Inflammatory macrophage treated with lipopolysaccharide for 1 hour (primary cell): ENCODE measurements at regions not wholly inside any gene's neighbourhood (a gene's known extent, or its start where the extent isn't known, plus 50 kb on each side); places are given as distances from the start of the nearest gene placed in this dataset.

Experiments used
- DNase-seq, 2 donors: peaks; one replicate each; pipeline ENCODE4 v3.0.0-alpha.2; 2020 to 2022

- DNase-seq = no peak
Measured at GRCh38 chr4:149931431-149931830, 115.8 kb upstream of the IQCM start.

- DNase-seq = no peak
Measured at GRCh38 chr4:149932188-149932587, 116.5 kb upstream of the IQCM start.

GRCh38 chr4:149933120-149933519, 117.5 kb upstream of the IQCM start:
- no peak for DNase-seq

DNA sequence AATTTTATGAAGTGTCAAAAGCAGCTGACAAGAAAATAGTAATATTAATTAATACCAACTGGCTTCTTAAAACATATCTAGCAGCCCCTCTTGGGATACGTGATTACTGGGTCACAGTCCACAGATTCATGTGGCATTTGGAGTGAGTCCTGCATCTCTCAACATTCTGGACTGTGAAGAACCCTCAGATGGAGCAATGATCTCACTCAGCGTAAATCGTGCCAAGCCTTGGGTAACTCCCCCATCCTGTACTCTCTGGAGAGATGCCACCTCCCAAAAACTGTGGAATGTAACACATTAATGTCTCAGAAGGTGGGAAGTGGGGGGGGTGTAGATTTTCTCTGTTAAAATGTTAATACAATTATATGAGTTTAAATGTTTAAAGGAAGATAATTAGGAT, 118.2 kb upstream of the IQCM start:
- DNase-seq = no peak

DNA sequence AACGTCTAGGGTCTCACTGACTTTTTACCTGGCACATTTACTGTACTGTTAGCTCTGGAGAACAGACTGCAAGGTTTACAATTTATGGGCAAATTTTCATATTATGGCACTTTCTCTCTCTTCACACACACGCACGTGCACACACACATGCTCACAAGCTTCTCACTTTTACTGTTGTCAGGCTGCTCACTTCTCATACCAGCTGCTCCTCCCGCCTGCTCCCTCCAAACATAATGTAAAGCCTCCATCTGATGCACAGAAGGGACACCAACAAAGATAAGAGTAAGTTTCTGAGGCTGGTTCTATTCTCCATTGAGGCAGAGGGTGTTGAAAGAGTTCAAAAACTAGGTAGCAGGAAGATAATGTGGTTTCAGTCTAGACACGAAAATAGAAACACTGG, 128.9 kb upstream of the DCLK2 start:
- no peak for DNase-seq

- no peak for DNase-seq
Measured at GRCh38 chr4:149951152-149951900, 126.9 kb upstream of the DCLK2 start.

- no peak for DNase-seq
Measured at GRCh38 chr4:149952101-149952500, 126.1 kb upstream of the DCLK2 start.

GRCh38 chr4:149952716-149953115, 125.5 kb upstream of the DCLK2 start:
- no peak for DNase-seq

DNA sequence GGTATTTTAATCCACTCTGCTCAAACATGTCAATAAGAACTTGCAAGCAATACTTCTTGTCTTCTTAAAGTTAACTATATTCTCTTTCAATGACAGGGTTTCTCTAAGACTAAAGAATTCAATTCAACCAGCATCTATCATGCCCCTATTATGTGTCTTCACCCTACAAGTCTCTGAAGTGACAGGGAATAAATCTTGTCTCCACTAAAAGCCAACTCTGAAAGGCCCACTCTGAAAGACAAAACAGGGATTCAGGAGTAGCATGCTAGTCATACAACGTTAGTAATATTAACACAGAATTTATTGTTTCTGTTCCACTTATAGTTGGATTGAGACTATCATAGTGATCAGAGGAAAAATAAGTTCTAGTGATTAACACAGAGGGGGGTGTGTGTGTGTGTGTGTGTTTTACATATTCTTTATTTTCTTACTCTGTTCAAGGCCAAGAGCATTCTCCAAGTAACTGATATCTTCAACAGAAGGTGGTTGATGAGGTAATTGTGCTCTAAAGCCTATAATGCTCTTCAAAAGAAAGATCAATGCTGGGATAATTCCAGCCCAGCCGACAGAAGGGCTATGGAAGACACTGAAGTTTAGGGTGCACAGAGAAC, 122.4 kb upstream of the DCLK2 start:
- no peak for DNase-seq

GRCh38 chr4:149956678-149957077, 121.6 kb upstream of the DCLK2 start:
- DNase-seq = no peak

GRCh38 chr4:149961876-149962597, 116.2 kb upstream of the DCLK2 start:
- DNase-seq = peak; percentile 16 to 20

DNA sequence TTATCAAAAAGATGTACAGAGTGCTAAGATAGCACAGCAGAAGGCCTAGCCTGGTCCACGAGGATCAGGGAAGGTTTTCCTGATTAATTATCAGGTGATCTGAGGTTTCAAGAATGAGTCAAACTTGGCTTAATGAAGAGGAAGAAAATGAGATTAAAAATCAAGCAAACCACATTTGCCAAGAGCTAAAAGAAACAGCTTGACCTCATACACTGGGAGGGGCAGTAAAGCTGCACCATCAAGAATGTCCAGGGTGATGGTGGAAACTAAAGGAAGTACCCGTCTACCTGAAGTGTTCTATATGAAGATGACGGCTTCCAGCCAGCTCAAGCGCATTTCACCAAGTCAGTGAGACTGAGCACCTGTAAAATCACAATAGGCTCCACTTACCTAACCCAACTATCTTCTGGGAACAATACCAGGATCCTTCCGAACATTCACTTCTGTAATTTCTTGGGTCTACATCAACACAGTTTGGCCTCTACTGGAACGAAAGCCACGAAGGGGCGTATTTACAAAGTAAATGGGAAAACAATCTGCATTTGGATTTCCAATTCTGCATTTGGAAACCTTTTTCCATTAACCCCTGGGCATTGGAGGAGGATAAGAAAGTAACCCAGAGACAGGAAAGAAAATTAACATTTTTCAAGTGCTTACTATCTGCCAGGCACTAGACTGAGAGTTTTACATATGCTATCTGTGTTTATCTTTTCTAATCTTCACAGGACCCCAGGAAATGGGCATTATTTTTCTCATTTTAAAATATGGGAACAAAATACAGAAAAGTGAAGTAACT, 114.0 kb upstream of the DCLK2 start:
- DNase-seq = peak in 1 of 2 donors; percentile 3

DNA sequence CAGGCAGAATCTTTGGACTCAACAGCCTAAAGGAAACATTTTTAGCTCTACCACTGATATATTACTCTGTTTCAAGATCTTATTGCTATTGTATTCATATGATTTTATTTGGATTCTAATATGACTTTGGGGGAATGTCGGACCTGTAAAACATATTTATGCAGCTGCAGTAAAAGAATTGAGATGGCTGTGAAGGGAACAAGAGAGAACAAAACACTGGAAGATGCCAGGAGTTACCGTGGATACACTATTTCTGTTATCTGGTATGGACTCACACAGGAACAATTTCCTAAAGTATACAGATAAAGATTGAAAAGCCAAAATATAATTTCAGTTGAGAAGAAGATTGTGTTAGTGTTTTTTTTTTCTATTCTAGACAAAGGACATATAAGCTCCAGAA, 113.0 kb upstream of the DCLK2 start:
- DNase-seq = no peak

- no peak for DNase-seq
Measured at GRCh38 chr4:149972407-149972806, 105.8 kb upstream of the DCLK2 start.

DNA sequence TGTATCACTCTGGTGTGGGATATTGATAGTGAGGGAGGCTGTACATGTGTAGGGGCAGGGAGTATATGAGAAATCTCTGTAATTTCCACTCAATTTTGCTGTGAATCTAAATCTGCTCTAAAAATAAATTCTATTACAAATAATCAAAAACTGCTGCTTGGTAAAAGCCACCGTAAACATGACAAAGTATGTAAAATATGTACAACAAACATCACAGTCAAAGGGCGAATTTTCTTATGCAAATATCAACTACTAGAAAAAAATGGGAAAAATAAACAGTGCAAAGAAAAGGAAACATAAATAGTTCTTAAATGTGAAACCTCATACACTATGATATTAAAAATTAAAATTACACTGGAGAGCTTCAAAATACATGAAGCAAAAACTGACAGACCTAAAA, 105.1 kb upstream of the DCLK2 start:
- no peak for DNase-seq

GRCh38 chr4:149975172-149975571, 103.1 kb upstream of the DCLK2 start:
- no peak for DNase-seq

DNA sequence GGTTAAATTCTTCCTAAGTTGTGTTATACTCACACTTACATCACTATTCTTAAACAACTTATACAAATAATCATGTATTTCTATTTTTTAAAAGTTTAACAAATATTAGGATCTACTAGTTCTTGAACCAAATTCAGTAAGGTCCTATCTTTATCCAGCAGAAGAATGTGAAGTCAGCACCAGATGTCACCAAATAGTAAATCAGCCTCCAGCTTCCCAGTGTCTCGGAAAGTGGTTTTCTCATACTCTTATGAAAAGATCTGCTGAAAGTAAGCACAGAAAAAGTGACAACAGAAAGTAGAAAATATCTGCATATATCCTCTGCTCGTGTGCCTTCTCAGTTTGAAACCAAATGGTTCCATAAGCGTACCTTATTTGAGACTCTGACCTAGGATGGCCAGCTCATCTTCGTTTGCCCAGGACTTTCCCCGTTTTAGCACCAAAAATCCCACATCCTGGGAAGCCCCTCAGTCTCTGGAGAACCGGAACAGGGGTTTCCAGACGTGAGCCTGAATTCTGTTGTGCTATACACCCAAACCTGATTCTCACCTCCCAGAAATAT, 98.0 kb upstream of the DCLK2 start:
- DNase-seq = no peak

- peak; percentile 11 to 66 for DNase-seq
Measured at GRCh38 chr4:149980941-149981340, 97.3 kb upstream of the DCLK2 start.

DNA sequence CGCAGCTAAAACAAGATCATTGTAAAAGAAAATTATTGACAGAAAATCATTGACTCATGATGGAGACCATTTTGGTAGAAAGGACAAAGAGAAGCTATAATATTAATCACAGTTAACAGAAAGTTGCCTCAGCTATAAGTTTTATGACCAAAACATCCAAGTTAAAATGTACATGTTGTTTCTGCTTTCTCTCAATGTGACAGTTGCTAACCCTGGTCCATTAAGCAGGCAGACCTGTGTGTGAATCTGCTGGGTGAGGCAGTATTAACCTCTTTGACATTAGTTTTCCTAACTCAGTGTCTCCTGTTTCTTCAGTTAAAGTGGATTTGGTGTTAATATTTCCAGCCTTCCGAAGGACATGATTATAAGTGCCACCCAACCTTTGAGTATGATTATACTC, 94.8 kb upstream of the DCLK2 start:
- DNase-seq = no peak

DNA sequence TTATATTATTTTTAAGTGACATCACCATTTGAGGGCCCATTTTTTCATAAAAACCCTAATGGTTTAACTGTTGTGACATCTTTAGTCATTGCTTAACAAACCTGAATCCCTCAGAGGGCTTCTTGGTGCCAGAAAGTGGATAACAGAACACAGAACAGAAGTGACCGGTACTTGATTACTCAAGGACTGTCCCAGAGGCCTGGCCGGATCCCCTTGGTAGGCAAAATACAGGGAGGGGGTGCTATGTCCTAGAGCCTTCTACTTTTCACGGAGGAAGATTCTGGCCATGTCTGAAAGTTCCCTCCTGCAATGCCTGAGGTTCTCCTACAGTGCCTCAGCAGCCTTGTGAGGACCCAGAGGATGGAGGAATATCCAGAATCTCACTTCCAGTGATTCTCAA, 94.3 kb upstream of the DCLK2 start:
- no peak for DNase-seq

DNA sequence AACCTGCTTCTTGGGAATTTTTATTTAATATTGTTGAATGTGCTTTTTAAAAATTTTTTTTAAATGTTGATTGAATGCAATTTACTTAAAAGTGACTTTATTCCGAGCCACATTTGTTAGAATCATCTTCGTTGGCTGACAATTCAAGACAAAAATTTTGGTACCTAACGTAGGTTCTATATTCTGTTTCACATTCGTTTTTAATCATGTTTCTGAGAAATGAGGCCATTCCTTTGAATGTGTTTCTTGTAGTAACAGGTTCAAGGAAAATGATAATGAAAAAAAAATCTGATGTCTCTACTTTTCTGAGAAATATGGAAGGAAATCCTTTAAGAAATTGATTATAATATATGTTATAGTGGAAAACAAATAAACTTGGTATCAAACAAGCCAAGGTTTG, 92.3 kb upstream of the DCLK2 start:
- DNase-seq = no peak

GRCh38 chr4:149986917-149987316, 91.3 kb upstream of the DCLK2 start:
- DNase-seq = no peak
